ENCODE measurements at regions not wholly inside any gene's neighbourhood (a gene's known extent, or its start where the extent isn't known, plus 50 kb on each side); places are given as distances from the start of the nearest gene placed in this dataset.

- no peaks in the 10 kb centered on the region for H3K27me3 ChIP-seq (replicated peaks; ENCODE audit: control insufficient read depth, insufficient read depth, low read length)
Observed at GRCh38 chr5:89090037-89090436, 207.1 kb upstream of the MEF2C start.

GRCh38 chr5:89087551-89088318, 204.8 kb upstream of the MEF2C start:
- no peak for DNase-seq (ENCODE audit: extremely low read depth, insufficient read length)
- no peaks in the 10 kb centered on the region for H3K36me3 ChIP-seq (ENCODE audit: control insufficient read depth, insufficient read depth, low read length)
- H3K4me3 ChIP-seq (replicated peaks; ENCODE audit: low read depth, low read length), result no peak overlapping the region
- H3K27me3 ChIP-seq (replicated peaks; ENCODE audit: control insufficient read depth, insufficient read depth, low read length), result no peaks in the 10 kb centered on the region
- TF ChIP-seq CTCF (IDR thresholded peaks at IDR 0.05; ENCODE audit: insufficient read depth, low read length, poor library complexity, severe bottlenecking), result no peak

More at GRCh38 chr5:89090037-89090436, 207.1 kb upstream of the MEF2C start:
- Histone ChIP-seq H3K4me3 (replicated peaks; ENCODE audit: low read depth, low read length) (no peak overlapping the region), H3K36me3 (ENCODE audit: control insufficient read depth, insufficient read depth, low read length) (no peaks in the 10 kb centered on the region)
- no peak for DNase-seq (ENCODE audit: extremely low read depth, insufficient read length)
- no peak for TF ChIP-seq CTCF (IDR thresholded peaks at IDR 0.05; ENCODE audit: insufficient read depth, low read length, poor library complexity, severe bottlenecking)

- H3K27me3 ChIP-seq (replicated peaks; ENCODE audit: control insufficient read depth, insufficient read depth, low read length), result no peaks in the 10 kb centered on the region
- TF ChIP-seq CTCF (IDR thresholded peaks at IDR 0.05; ENCODE audit: insufficient read depth, low read length, poor library complexity, severe bottlenecking), result no peak
- DNase-seq (ENCODE audit: extremely low read depth, insufficient read length), result no peak
- no peaks in the 10 kb centered on the region for H3K36me3 ChIP-seq (ENCODE audit: control insufficient read depth, insufficient read depth, low read length)
- no peak overlapping the region for H3K4me3 ChIP-seq (replicated peaks; ENCODE audit: low read depth, low read length)
Observed at GRCh38 chr5:89087128-89087527, 204.1 kb upstream of the MEF2C start.

GRCh38 chr5:89086390-89087086, 203.6 kb upstream of the MEF2C start:
- no peak for DNase-seq (ENCODE audit: extremely low read depth, insufficient read length)
- no peaks in the 10 kb centered on the region for H3K27me3 ChIP-seq (replicated peaks; ENCODE audit: control insufficient read depth, insufficient read depth, low read length)
- H3K36me3 ChIP-seq (ENCODE audit: control insufficient read depth, insufficient read depth, low read length), result no peaks in the 10 kb centered on the region
- TF ChIP-seq CTCF (IDR thresholded peaks at IDR 0.05; ENCODE audit: insufficient read depth, low read length, poor library complexity, severe bottlenecking), result no peak
- H3K4me3 ChIP-seq (replicated peaks; ENCODE audit: low read depth, low read length), result no peak overlapping the region

- H3K36me3 ChIP-seq (ENCODE audit: control insufficient read depth, insufficient read depth, low read length), result no peaks in the 10 kb centered on the region
- H3K27me3 ChIP-seq (replicated peaks; ENCODE audit: control insufficient read depth, insufficient read depth, low read length), result no peaks in the 10 kb centered on the region
- DNase-seq (ENCODE audit: extremely low read depth, insufficient read length), result no peak
- TF ChIP-seq CTCF (IDR thresholded peaks at IDR 0.05; ENCODE audit: insufficient read depth, low read length, poor library complexity, severe bottlenecking), result no peak
- H3K4me3 ChIP-seq (replicated peaks; ENCODE audit: low read depth, low read length), result no peak overlapping the region
Observed at GRCh38 chr5:89083791-89084190, 200.8 kb upstream of the MEF2C start.
